Pancreas (tissue), 10 donors: ENCODE measurements at regions not wholly inside any gene's neighbourhood (a gene's known extent, or its start where the extent isn't known, plus 50 kb on each side); places are given as distances from the start of the nearest gene placed in this dataset.

Source experiments
- ATAC-seq, 4 donors: fragments of 200-7000 bp; cut with Tn5 transposase; one replicate each; pipeline versions ENCODE4 v1.8.0 to v1.9.1; 2020; ENCODE audit warnings: mild to moderate bottlenecking in 4 of 4, moderate library complexity in 4 of 4
- DNase-seq, 6 donors: peaks; one replicate each; pipeline ENCODE4 v3.0.0-alpha.2; 2020
- FAIRE-seq: peaks from 2 replicates; lab custom pipeline; 2012; peaks lifted over from hg19 to GRCh38; lab: Jason Lieb, UNC
- H3K27ac ChIP-seq, 4 donors: fragments of 200-600 bp; sonication (generic); 1 replicate in 3 of 4; 2 replicates in 1 of 4; pipeline versions ENCODE4 v1.5.0 to v1.8.0; 2020
- H3K27me3 ChIP-seq, 4 donors: fragments of 200-600 bp; one replicate each; pipeline ENCODE4 v1.8.0; 2021
- H3K36me3 ChIP-seq, 3 donors: fragments of 200-600 bp; sonication (generic) in 1 of 3; one replicate each; pipeline versions ENCODE4 v1.5.0 to v1.8.0; 2020 to 2021
- H3K4me1 ChIP-seq, 3 donors: fragments of 200-600 bp; one replicate each; pipeline ENCODE4 v1.8.0; 2021
- H3K4me3 ChIP-seq, 4 donors: fragments of 200-600 bp; sonication (generic) in 2 of 4; one replicate each; pipeline versions ENCODE4 v1.5.0 to v1.8.0; 2020 to 2021
- H3K9me3 ChIP-seq, 4 donors: fragments of 200-600 bp; one replicate each; pipeline ENCODE4 v1.8.0; 2021
- WGBS, 2 donors: extraction: QIAGEN DNeasy Blood & Tissue Kit; methylation state at CpG; one replicate each; pipeline ENCODE4 v1.1.7; 2013; 5-methylcytosine and 5-hydroxymethylcytosine counted together
- intact Hi-C, 3 donors: fragments of 100-400 bp; cut with DNase I; formaldehyde crosslinking; loops; one replicate each; pipeline versions ENCODE4 v1.11.1 to v1.14.2; 2022
- TF ChIP-seq, protein P1 (sequence below), 4 donors: fragments of 200-600 bp; sonication (generic) in 3 of 4; IDR thresholded peaks; one replicate each; pipeline versions ENCODE4 v1.5.0 to v1.8.0; 2021; ENCODE audit warnings: antibody characterized with exemption in 4 of 4
- donor health status: healthy with polysubstance abuse.
- donor health status: DM: no; HTN: no; CAD: no; lungs with moderate emphysema.
- donor health status: DM: no; HTN: no; CAD: no.
- donor health status: control.
- donor health status: control.
- donor health status: Bipolar disorder and iron deficiency.
- donor health status: DM: yes; HTN: yes; CAD: no.
- donor health status: DM: no; HTN: no; CAD: no.
- donor health status: DM: no; HTN: no; CAD: no.
- donor health status: DM: yes; HTN: yes; CAD: no.

DNA sequence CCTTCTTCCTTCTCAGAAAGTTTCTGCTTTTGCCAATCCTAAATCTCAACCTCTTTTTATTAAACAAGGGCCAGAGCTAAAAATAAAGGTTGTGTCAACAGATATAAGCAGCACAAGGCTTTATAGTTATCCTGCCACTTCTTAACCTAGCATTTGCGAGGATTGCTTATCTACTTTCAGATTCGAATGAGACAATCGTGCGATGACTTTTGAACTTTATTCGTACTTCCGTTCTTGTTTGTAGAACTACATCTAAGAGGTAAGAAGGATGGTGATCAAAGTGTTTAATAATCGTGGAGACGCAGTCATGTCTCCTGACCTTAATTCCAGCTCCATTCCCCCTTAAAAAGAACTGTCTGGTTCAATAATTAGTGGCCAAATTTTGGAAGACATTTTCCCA is 578.6 kb downstream of the PIK3C3 start:
- TF ChIP-seq, protein P1, sequence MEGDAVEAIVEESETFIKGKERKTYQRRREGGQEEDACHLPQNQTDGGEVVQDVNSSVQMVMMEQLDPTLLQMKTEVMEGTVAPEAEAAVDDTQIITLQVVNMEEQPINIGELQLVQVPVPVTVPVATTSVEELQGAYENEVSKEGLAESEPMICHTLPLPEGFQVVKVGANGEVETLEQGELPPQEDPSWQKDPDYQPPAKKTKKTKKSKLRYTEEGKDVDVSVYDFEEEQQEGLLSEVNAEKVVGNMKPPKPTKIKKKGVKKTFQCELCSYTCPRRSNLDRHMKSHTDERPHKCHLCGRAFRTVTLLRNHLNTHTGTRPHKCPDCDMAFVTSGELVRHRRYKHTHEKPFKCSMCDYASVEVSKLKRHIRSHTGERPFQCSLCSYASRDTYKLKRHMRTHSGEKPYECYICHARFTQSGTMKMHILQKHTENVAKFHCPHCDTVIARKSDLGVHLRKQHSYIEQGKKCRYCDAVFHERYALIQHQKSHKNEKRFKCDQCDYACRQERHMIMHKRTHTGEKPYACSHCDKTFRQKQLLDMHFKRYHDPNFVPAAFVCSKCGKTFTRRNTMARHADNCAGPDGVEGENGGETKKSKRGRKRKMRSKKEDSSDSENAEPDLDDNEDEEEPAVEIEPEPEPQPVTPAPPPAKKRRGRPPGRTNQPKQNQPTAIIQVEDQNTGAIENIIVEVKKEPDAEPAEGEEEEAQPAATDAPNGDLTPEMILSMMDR (IDR thresholded peaks at IDR 0.05) = no peak
- Histone ChIP-seq H3K36me3 (no peaks in the 10 kb centered on the region), H3K27me3 (no peaks in the 10 kb centered on the region), H3K4me1 (no peaks in the 10 kb centered on the region), H3K27ac (no peak overlapping the region), H3K4me3 (no peak overlapping the region), H3K9me3 (no peaks in the 10 kb centered on the region)
- WGBS, 2 donors = 60 to 62% methylated on average over 8 of the region's 8 CpGs
- intact Hi-C loops = no loop called here
- ATAC-seq (no peak), FAIRE-seq (no peak), DNase-seq (no peak)

DNA sequence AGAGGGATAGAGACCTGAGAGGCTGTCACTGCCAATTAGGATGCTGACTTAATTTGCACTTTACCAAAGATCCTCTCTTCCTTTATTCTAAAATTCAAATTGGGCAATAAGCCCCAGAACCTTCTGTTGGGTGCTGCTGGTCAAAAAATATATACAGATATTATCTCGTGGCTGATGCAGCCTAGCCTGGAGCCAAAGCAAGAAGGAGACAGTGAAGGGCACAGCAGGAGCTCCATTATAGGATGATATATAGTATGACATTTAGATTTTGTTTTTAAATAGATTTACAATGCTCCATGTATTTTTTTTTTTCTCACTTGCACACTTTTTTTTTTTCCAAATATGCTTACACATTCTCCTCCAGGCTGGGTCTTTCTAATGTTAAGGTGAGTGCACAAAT is 579.3 kb downstream of the PIK3C3 start:
- H3K4me3 ChIP-seq = no peak overlapping the region
- no peaks in the 10 kb centered on the region for H3K9me3 ChIP-seq
- ATAC-seq = no peak
- 37 to 61% methylated on average over 1 of the region's 1 CpG for WGBS, 2 donors
- DNase-seq = no peak
- no peaks in the 10 kb centered on the region for H3K36me3 ChIP-seq
- no peak overlapping the region for H3K27ac ChIP-seq
- intact Hi-C loops = no loop called here
- no peaks in the 10 kb centered on the region for H3K27me3 ChIP-seq
- H3K4me1 ChIP-seq = no peaks in the 10 kb centered on the region
- FAIRE-seq = no peak
- TF ChIP-seq, protein P1 (IDR thresholded peaks at IDR 0.05) = no peak

DNA sequence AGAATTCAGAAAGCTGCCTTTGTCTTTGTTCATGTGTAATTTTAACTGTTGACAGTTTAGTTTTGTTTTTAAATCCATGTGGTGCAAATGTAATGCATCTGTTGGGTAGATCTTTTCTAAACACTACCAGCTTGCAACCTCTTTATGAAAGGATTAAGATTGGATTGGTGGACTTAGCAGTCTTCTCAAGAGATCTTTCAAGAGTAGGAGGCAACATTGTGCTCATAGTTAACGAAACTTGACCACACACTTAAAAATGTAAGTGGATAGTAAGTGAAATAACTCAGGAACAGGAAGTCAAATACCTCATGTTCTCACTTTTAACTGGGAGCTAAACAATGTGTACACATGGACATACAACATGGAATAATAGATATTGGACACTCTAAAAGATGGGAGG is 579.0 kb downstream of the RIT2 start:
- FAIRE-seq = no peak
- ATAC-seq = no peak

DNA sequence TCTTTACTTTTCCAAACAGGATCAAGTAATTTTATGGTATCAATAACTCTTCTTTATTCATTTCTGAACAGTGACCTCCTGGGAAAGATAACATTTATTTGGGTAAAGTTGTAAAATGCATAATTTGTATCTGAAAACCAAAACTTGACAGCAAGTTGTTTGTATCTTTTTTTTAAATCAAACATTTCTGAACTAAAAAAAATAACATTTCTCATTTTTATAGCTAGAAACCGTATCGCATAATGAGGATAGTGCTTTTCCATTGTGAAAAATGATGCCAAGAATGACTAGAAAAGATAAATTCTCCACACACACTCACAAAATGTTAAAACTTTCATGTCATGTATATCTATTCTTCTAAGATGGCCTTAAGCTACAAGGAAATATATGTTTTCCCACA is 578.2 kb downstream of the RIT2 start:
- H3K9me3 ChIP-seq = no peaks in the 10 kb centered on the region
- no peak for ATAC-seq
- H3K27me3 ChIP-seq = no peaks in the 10 kb centered on the region
- DNase-seq = no peak
- FAIRE-seq = no peak
- intact Hi-C loops = no loop called here
- 67 to 73% methylated on average over 2 of the region's 2 CpGs for WGBS, 2 donors
- H3K4me3 ChIP-seq = no peak overlapping the region
- TF ChIP-seq, protein P1 (IDR thresholded peaks at IDR 0.05) = no peak
- H3K4me1 ChIP-seq = no peaks in the 10 kb centered on the region
- H3K36me3 ChIP-seq = no peaks in the 10 kb centered on the region
- H3K27ac ChIP-seq = no peak overlapping the region

More for the DNA sequence above, 579.0 kb downstream of the RIT2 start:
- intact Hi-C loops = no loop called here
- Histone ChIP-seq H3K9me3 (no peaks in the 10 kb centered on the region), H3K36me3 (no peaks in the 10 kb centered on the region), H3K27ac (no peak overlapping the region), H3K4me1 (no peaks in the 10 kb centered on the region), H3K27me3 (no peaks in the 10 kb centered on the region), H3K4me3 (no peak overlapping the region)
- WGBS, 2 donors = 46 to 57% methylated on average over 1 of the region's 1 CpG
- TF ChIP-seq, protein P1 (IDR thresholded peaks at IDR 0.05) = no peak
- no peak for DNase-seq

DNA sequence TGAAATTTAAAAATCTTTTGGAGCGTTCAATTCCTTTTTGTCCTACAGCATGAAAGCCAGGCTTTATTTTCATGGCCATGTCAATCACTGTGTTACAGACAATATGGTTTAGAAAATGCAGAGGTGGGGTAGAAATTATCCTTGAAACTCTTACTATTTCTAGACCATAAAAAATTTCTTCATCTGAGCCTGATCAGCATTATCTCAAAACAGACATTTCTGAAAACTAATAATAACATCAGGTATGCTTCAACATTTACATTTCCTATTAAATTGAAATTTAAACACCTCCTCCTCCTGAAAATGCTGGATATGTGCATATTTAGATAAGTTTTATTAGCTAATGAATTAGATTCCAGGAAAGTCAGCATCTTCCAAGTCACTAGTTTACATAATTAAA is 570.6 kb downstream of the RIT2 start:
- intact Hi-C loops = no loop called here

More for the DNA sequence above, 570.6 kb downstream of the RIT2 start:
- no peak for DNase-seq
- ATAC-seq = no peak
- H3K4me3 ChIP-seq = no peak overlapping the region
- H3K27ac ChIP-seq = no peak overlapping the region
- H3K36me3 ChIP-seq = no peaks in the 10 kb centered on the region
- no peaks in the 10 kb centered on the region for H3K9me3 ChIP-seq
- 50 to 63% methylated on average over 1 of the region's 1 CpG for WGBS, 2 donors
- H3K4me1 ChIP-seq = no peaks in the 10 kb centered on the region
- FAIRE-seq = no peak
- TF ChIP-seq, protein P1 (IDR thresholded peaks at IDR 0.05) = no peak
- no peaks in the 10 kb centered on the region for H3K27me3 ChIP-seq
